OCI-LY7 (cell line): ENCODE measurements at regions not wholly inside any gene's neighbourhood (a gene's known extent, or its start where the extent isn't known, plus 50 kb on each side); places are given as distances from the start of the nearest gene placed in this dataset.

ENCODE experiments used
- BruUV-seq: library from RNA; stranded (reverse); fragments of 400-500 nt; replicated peaks from 2 replicates; lab custom pipeline; 2021; lab: Mats Ljungman, UMichigan
- CTCF ChIA-PET: fragments of 300-600 bp; sonication (Branson Sonifier 250); formaldehyde crosslinking; loops from one replicate; lab custom pipeline; 2022; ENCODE audit warnings: antibody characterized with exemption; ENCODE audit not compliant: unreplicated experiment; lab: Charles Lee
- POLR2A ChIA-PET: fragments of 300-600 bp; sonication (Branson Sonifier 250); formaldehyde crosslinking; loops from one replicate; lab custom pipeline; 2022; ENCODE audit warnings: antibody characterized with exemption; lab: Charles Lee
- DNase-seq: peaks from one replicate; pipeline ENCODE4 v3.0.0-alpha.2; 2015; ENCODE audit warnings: low spot score
- H2AFZ ChIP-seq: fragments of 200-600 bp; sonication (generic), shearing (Covaris generic); 2 replicates; pipeline ENCODE4 v1.6.1; 2014; ENCODE audit warnings: mild to moderate bottlenecking, antibody characterized with exemption, low read length, moderate library complexity
- H3K27ac ChIP-seq: fragments of 200-600 bp; sonication (generic); 2 replicates; pipeline ENCODE4 v1.5.1; 2014; ENCODE audit warnings: mixed run types, low read depth, mild to moderate bottlenecking, moderate library complexity, low read length, inconsistent platforms; ENCODE audit not compliant: poor library complexity, severe bottlenecking
- H3K36me3 ChIP-seq: fragments of 200-600 bp; sonication (generic); 2 replicates; pipeline ENCODE4 v1.6.1; 2014; ENCODE audit warnings: mild to moderate bottlenecking, antibody characterized with exemption, low read length, moderate library complexity, mixed read lengths; ENCODE audit not compliant: insufficient read depth
- H3K4me1 ChIP-seq: fragments of 200-600 bp; sonication (generic); 2 replicates; pipeline ENCODE4 v1.5.1; 2014; ENCODE audit warnings: mild to moderate bottlenecking, low read length; ENCODE audit not compliant: insufficient read depth, poor library complexity, severe bottlenecking
- H3K4me2 ChIP-seq: fragments of 200-600 bp; sonication (generic); 2 replicates; pipeline ENCODE4 v1.6.1; 2014; ENCODE audit warnings: mild to moderate bottlenecking, low read length
- H3K4me3 ChIP-seq: fragments of 200-600 bp; sonication (generic); 2 replicates; pipeline ENCODE4 v1.5.1; 2014; ENCODE audit warnings: mild to moderate bottlenecking, low read depth, low read length; ENCODE audit not compliant: poor library complexity, severe bottlenecking
- H3K79me2 ChIP-seq: fragments of 200-600 bp; sonication (generic); 2 replicates; pipeline ENCODE4 v1.6.1; 2016; ENCODE audit warnings: low read depth, mild to moderate bottlenecking, low read length, moderate library complexity, mixed read lengths; ENCODE audit not compliant: insufficient read depth
- H3K9me2 ChIP-seq: fragments of 200-600 bp; sonication (generic); 2 replicates; pipeline ENCODE4 v1.6.1; 2016; ENCODE audit warnings: mild to moderate bottlenecking, low read length, mixed read lengths; ENCODE audit not compliant: insufficient read depth
- H3K9me3 ChIP-seq: fragments of 200-600 bp; sonication (generic); 2 replicates; pipeline ENCODE4 v1.6.1; 2014; ENCODE audit warnings: mild to moderate bottlenecking, mixed run types, low read length, mixed read lengths
- H4K20me1 ChIP-seq: fragments of 200-600 bp; sonication (generic); 2 replicates; pipeline ENCODE4 v1.6.1; 2014; ENCODE audit warnings: mild to moderate bottlenecking, antibody characterized with exemption, low read length, moderate library complexity, mixed read lengths; ENCODE audit not compliant: insufficient read depth
- EZH2phosphoT487 ChIP-seq: fragments of 200-600 bp; sonication (generic); IDR thresholded peaks from 2 replicates; pipeline ENCODE4 v1.6.1; 2018; ENCODE audit warnings: low read depth, borderline replicate concordance, mild to moderate bottlenecking, mixed run types, antibody characterized with exemption, low read length, moderate library complexity, mixed read lengths
- intact Hi-C: fragments of 100-400 bp; cut with micrococcal nuclease; formaldehyde crosslinking; loops from one replicate; pipeline ENCODE4 v1.10.0; 2022; ENCODE audit not compliant: unreplicated experiment
- TF ChIP-seq, protein P1 (sequence below): fragments of 200-600 bp; sonication (generic); conservative IDR thresholded peaks from 2 replicates; pipeline ENCODE4 v1.5.1; 2014; ENCODE audit warnings: mild to moderate bottlenecking, antibody characterized with exemption, low read length, moderate library complexity, mixed read lengths

DNA sequence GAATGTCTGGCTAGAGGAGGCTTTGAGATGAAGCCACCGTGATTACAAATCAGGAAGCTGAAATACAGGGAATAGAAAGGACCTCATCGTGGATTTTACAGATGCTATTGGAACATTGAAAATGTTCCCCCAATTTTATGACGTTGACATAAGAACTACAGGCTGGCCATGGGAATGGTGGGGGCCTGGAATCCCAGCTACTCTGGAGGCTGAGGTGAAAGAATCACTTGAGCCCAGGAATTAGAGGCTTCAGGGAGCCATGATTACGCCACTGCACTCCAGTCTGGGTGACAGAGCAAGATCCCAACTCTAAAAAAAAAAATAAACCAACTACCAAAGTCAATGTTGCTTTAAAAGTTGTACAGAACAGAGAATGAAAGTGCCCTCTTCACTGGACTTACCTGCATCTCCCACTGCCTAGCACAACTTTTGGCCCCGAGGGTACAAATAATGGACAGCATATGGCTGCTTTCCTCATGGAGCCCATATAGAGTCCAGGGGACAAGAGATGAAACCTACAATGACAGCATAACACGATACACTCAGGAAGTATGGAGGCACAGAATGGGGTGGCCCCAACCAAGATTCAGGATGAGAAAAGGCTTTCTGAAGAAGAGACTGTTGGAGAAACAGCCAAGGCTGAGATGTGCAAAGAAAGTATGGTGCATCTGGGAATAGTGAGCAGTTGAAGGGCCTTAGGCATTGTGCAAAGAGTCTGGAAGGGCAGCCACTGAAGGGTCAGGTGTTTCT lies 254.8 kb downstream of the MYCN start:
- Histone ChIP-seq H3K4me3 (no peak overlapping the region), H3K9me3 (no peaks in the 10 kb centered on the region), H3K9me2 (no peaks in the 10 kb centered on the region), H4K20me1 (no peaks in the 10 kb centered on the region), H3K27ac (no peak overlapping the region), H3K36me3 (no peaks in the 10 kb centered on the region), H2AFZ (no peak overlapping the region), H3K4me1 (no peaks in the 10 kb centered on the region), H3K4me2 (no peak overlapping the region), H3K79me2 (no peaks in the 10 kb centered on the region)
- CTCF ChIA-PET: no interaction called here
- TF ChIP-seq, protein P1, sequence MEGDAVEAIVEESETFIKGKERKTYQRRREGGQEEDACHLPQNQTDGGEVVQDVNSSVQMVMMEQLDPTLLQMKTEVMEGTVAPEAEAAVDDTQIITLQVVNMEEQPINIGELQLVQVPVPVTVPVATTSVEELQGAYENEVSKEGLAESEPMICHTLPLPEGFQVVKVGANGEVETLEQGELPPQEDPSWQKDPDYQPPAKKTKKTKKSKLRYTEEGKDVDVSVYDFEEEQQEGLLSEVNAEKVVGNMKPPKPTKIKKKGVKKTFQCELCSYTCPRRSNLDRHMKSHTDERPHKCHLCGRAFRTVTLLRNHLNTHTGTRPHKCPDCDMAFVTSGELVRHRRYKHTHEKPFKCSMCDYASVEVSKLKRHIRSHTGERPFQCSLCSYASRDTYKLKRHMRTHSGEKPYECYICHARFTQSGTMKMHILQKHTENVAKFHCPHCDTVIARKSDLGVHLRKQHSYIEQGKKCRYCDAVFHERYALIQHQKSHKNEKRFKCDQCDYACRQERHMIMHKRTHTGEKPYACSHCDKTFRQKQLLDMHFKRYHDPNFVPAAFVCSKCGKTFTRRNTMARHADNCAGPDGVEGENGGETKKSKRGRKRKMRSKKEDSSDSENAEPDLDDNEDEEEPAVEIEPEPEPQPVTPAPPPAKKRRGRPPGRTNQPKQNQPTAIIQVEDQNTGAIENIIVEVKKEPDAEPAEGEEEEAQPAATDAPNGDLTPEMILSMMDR: no peak
- TF ChIP-seq EZH2phosphoT487: no peak
- BruUV-seq: no TSS peak
- POLR2A ChIA-PET: interaction anchor here (0.6 kb wide), 1 partner anchor 563 kb away, joined by 3 read pairs; no protein-coding TSS in a partner anchor
- intact Hi-C loops: no loop called here
- no peak for DNase-seq

DNA sequence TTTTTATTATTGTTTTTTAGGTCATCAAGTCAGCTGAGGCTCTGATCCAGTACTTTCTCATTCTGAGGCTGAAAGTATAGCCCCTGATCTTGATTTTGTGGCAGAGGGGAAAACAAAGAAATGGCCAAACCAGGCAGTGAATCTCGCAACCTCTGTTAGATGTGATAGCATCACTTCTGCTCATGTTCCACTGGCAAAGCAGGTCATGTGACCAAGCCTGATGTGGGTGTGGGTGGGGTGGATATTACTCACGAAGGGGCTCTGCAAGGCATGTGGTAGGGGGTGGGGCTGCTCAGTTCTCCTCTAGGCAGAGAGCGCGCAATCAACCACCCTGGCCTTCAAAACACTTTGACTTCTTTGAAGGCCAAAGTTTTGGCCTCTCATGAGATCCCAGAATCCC lies 254.2 kb downstream of the MYCN start:
- intact Hi-C loops: no loop called here
- Histone ChIP-seq H3K4me2 (no peak overlapping the region), H3K9me3 (no peaks in the 10 kb centered on the region), H3K4me3 (no peak overlapping the region), H3K27ac (no peak overlapping the region), H3K4me1 (no peaks in the 10 kb centered on the region), H4K20me1 (no peaks in the 10 kb centered on the region), H3K79me2 (no peaks in the 10 kb centered on the region), H2AFZ (no peak overlapping the region), H3K36me3 (no peaks in the 10 kb centered on the region), H3K9me2 (no peaks in the 10 kb centered on the region)
- TF ChIP-seq EZH2phosphoT487: no peak
- TF ChIP-seq, protein P1: no peak
- ChIA-PET CTCF (no interaction called here), POLR2A (interaction anchor here (0.6 kb wide), 1 partner anchor 562 kb away, joined by 3 read pairs; no protein-coding TSS in a partner anchor)
- no TSS peak for BruUV-seq
- no peak for DNase-seq

DNA sequence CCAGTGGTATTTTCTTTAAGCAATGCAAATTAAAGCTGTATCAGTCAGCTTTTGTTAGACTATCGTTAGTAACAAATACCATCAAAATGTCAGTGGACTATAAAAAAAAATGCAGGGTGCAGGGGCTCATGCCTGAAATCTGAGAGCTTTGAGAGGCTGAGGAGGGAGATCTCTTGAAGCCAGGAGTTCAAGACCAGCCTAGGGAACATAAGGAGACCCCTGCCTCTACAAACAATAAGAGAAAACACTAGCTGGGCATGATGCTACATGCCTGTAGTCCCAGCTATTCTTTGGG lies 253.7 kb downstream of the MYCN start:
- Histone ChIP-seq H3K9me3 (no peaks in the 10 kb centered on the region), H3K27ac (no peak overlapping the region), H3K4me1 (no peaks in the 10 kb centered on the region), H3K9me2 (no peaks in the 10 kb centered on the region), H3K36me3 (no peaks in the 10 kb centered on the region), H3K79me2 (no peaks in the 10 kb centered on the region), H3K4me3 (no peak overlapping the region), H3K4me2 (no peak overlapping the region), H2AFZ (no peak overlapping the region), H4K20me1 (no peaks in the 10 kb centered on the region)
- CTCF ChIA-PET: no interaction called here
- intact Hi-C loops: no loop called here
- DNase-seq: no peak
- POLR2A ChIA-PET: no interaction called here
- no TSS peak for BruUV-seq
- no peak for TF ChIP-seq EZH2phosphoT487
- TF ChIP-seq, protein P1: no peak
